ENCODE measurements at regions not wholly inside any gene's neighbourhood (a gene's known extent, or its start where the extent isn't known, plus 50 kb on each side); places are given as distances from the start of the nearest gene placed in this dataset.
A peak's percentile ranks its signal among the peaks of the same experiment; 100 is the strongest.

DNA sequence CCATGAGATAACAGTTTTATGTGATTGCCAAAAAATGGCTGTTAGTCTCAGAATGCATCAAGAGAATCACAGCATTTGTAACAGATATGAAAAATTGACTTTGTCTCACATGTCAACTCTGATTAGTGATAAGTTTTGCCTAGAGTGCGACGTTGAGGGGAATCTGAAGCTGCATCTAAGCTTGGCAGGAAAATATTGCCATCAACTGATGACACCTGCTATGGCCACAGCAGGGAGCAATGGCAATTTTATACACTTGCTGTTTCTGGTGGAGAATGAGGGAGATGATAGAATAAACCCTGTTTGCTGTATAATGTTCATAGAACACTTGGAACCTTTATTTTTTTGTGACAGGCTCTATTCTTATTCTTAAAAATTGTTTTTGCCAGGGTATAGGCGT is 205.4 kb upstream of the GNPDA2 start:
- no peak for DNase-seq
- H3K27ac ChIP-seq, result no peak overlapping the region
- 62 to 86% (median 76%) methylated on average over 3 of the region's 3 CpGs for WGBS, 5 donors
- H3K27me3 ChIP-seq, result no peaks in the 10 kb centered on the region
- H3K4me1 ChIP-seq, result peaks cover 0 to 12% (median 0%) of the 10 kb centered on the region in 4 donors
- H3K4me3 ChIP-seq, result no peak overlapping the region
- no peak for TF ChIP-seq POLR2AphosphoS5 (IDR thresholded peaks at IDR 0.05)
- TF ChIP-seq EP300 (IDR thresholded peaks at IDR 0.05), result no peak
- TF ChIP-seq, protein P1, sequence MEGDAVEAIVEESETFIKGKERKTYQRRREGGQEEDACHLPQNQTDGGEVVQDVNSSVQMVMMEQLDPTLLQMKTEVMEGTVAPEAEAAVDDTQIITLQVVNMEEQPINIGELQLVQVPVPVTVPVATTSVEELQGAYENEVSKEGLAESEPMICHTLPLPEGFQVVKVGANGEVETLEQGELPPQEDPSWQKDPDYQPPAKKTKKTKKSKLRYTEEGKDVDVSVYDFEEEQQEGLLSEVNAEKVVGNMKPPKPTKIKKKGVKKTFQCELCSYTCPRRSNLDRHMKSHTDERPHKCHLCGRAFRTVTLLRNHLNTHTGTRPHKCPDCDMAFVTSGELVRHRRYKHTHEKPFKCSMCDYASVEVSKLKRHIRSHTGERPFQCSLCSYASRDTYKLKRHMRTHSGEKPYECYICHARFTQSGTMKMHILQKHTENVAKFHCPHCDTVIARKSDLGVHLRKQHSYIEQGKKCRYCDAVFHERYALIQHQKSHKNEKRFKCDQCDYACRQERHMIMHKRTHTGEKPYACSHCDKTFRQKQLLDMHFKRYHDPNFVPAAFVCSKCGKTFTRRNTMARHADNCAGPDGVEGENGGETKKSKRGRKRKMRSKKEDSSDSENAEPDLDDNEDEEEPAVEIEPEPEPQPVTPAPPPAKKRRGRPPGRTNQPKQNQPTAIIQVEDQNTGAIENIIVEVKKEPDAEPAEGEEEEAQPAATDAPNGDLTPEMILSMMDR (IDR thresholded peaks at IDR 0.05), result no peak
- no peak for TF ChIP-seq POLR2A (IDR thresholded peaks at IDR 0.05)
- H3K9me3 ChIP-seq, result no peaks in the 10 kb centered on the region
- intact Hi-C loops (cut with DNase I; ENCODE audit: low total_unique reads), result no loop called here
- no peaks in the 10 kb centered on the region for H3K36me3 ChIP-seq

DNA sequence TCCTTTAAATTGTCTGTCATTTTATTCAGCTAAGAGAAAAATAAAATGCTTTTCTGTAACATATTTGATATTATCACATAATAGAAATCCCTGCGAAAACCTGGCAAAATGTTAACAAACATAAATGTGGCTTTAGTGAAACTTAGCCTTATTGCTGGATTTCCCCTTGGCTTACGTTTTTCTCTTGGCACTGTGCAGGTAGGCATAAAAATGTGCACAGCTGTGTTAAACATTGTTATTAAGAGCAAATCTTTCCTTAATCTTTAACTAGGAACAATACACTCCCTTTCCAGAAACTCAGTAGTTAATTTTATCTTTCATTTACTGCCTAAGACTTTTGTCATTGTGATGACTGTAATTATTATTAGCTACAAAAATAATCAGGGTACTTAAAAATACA is 202.4 kb upstream of the GNPDA2 start:
- no peaks in the 10 kb centered on the region for H3K36me3 ChIP-seq
- no peak for TF ChIP-seq EP300 (IDR thresholded peaks at IDR 0.05)
- TF ChIP-seq POLR2A (IDR thresholded peaks at IDR 0.05), result no peak
- TF ChIP-seq POLR2AphosphoS5 (IDR thresholded peaks at IDR 0.05), result no peak
- TF ChIP-seq, protein P1 (IDR thresholded peaks at IDR 0.05), result no peak
- no peak for DNase-seq
- peaks cover 0 to 12% (median 0%) of the 10 kb centered on the region in 4 donors for H3K4me1 ChIP-seq
- no peaks in the 10 kb centered on the region for H3K27me3 ChIP-seq
- intact Hi-C loops (cut with DNase I; ENCODE audit: low total_unique reads), result loop anchor here (10.0 kb wide), 1 partner anchor 516 kb away; no protein-coding TSS in a partner anchor
- no peak overlapping the region for H3K27ac ChIP-seq
- H3K9me3 ChIP-seq, result no peaks in the 10 kb centered on the region
- no peak overlapping the region for H3K4me3 ChIP-seq
- 21 to 49% (median 33%) methylated on average over 2 of the region's 2 CpGs for whole genome bisulfite sequencing, 5 donors

DNA sequence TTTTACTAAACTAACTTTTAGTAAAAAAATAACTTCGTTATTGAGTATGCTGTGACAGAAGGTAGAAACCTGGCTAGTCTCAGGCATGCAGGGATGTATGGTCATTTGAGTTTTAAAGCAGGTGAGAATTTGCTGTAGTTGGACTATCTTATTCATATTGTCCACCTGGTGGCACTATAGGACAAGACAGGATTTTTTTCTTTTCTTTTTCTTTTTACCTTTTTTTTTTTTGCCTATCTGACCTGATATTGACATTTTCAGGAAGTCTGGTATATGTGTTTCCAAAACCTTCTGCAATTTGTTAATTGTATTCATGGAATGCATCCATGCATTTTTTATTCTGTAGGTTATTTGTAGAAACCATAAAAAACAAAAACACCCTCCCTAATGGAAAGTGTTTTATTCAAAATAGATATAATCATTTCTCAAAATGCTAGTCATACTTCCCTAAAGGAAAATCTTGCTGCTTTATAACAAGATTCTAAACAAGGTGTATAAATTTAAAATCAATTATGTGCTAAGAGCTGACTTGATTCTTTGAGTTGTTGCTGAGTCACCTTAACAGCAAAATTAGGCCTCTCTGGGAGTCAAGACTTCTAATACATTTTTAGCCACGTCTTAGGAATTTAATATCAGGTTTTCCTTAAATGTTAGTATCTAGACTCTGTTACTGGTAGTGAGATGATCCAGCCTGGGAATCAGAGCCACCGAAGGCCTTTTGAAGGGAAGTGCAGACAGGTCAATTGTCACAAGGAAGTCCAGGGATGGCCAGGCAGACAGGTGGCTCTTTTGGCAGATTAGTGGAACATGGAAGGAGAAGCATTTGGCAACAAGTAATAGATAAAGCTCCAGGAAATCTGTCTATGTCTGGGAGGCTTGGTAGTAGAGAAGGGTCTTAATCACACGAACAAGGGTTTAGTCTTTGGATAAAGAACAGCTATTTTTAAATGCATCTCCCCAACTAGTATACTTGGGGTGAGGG is 201.3 kb upstream of the GNPDA2 start:
- H3K36me3 ChIP-seq, result no peaks in the 10 kb centered on the region
- TF ChIP-seq, protein P1 (IDR thresholded peaks at IDR 0.05), result peak in 4 of 7 experiments; percentile 38 to 66 (median 58)
- TF ChIP-seq POLR2A (IDR thresholded peaks at IDR 0.05) (no peak), POLR2AphosphoS5 (IDR thresholded peaks at IDR 0.05) (no peak), EP300 (IDR thresholded peaks at IDR 0.05) (no peak)
- H3K27me3 ChIP-seq, result no peaks in the 10 kb centered on the region
- WGBS, 5 donors, result 47 to 56% (median 51%) methylated on average over 4 of the region's 4 CpGs
- no peak overlapping the region for H3K27ac ChIP-seq
- no peaks in the 10 kb centered on the region for H3K9me3 ChIP-seq
- H3K4me3 ChIP-seq, result no peak overlapping the region
- H3K4me1 ChIP-seq, result peaks cover 0 to 12% (median 0%) of the 10 kb centered on the region in 4 donors
- peak in 1 of 2 donors; percentile 52 for DNase-seq
- intact Hi-C loops (cut with DNase I; ENCODE audit: low total_unique reads), result loop anchor here (10.0 kb wide), 1 partner anchor 517 kb away; no protein-coding TSS in a partner anchor

DNA sequence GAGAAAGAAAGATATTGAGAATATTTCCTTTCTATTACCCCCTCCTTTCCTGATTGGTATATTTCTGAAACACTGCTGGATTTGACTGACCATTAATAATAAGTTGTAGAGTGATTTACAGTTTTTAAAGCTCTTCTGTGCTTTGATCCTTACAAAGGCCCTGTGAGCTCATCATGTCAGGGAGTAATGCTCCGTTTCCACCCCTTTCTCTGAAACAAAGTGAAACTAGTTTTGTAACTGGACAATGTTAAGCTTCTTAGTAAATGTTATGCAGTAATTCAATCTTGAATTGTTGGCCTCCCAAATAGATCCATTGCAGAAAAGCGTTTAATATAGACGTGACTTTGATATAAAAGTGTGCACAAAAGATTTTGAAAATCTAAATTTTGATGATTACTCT is 190.1 kb upstream of the GNPDA2 start:
- 31 to 51% (median 42%) methylated on average over 3 of the region's 3 CpGs for WGBS, 5 donors
- intact Hi-C loops (cut with DNase I; ENCODE audit: low total_unique reads), result no loop called here
- DNase-seq, result peak in 1 of 2 donors; percentile 46

More for the DNA sequence above, 190.1 kb upstream of the GNPDA2 start:
- TF ChIP-seq EP300 (IDR thresholded peaks at IDR 0.05) (no peak), POLR2AphosphoS5 (IDR thresholded peaks at IDR 0.05) (no peak), POLR2A (IDR thresholded peaks at IDR 0.05) (no peak)
- TF ChIP-seq, protein P1 (IDR thresholded peaks at IDR 0.05), result no peak
- no peaks in the 10 kb centered on the region for H3K4me1 ChIP-seq
- H3K27me3 ChIP-seq, result no peaks in the 10 kb centered on the region
- H3K27ac ChIP-seq, result no peak overlapping the region
- no peaks in the 10 kb centered on the region for H3K9me3 ChIP-seq
- H3K36me3 ChIP-seq, result no peaks in the 10 kb centered on the region
- H3K4me3 ChIP-seq, result peak overlapping the region in 2 of 4 donors; percentile 13 to 19

All from stomach (tissue), 8 donors.